Esophagus muscularis mucosa (tissue), 3 donors: ENCODE measurements at regions not wholly inside any gene's neighbourhood (a gene's known extent, or its start where the extent isn't known, plus 50 kb on each side); places are given as distances from the start of the nearest gene placed in this dataset.

Experiments
- POLR2AphosphoS5 ChIP-seq, 2 donors: sonication (generic); formaldehyde crosslinking; IDR thresholded peaks; one replicate each; pipeline ENCODE4 v1.6.1; 2017; ENCODE audit warnings: antibody characterized with exemption in 2 of 2
- TF ChIP-seq, protein P1 (sequence below), 3 experiments: fragments of 200-600 bp in 2 of 3; fragments of 450-650 bp in 1 of 3; sonication (generic) in 2 of 3; IDR thresholded peaks; one replicate each; pipeline ENCODE4 v1.5.1; 2017 to 2019; ENCODE audit warnings: antibody characterized with exemption in 3 of 3, mild to moderate bottlenecking in 2 of 3, moderate library complexity in 1 of 3

DNA sequence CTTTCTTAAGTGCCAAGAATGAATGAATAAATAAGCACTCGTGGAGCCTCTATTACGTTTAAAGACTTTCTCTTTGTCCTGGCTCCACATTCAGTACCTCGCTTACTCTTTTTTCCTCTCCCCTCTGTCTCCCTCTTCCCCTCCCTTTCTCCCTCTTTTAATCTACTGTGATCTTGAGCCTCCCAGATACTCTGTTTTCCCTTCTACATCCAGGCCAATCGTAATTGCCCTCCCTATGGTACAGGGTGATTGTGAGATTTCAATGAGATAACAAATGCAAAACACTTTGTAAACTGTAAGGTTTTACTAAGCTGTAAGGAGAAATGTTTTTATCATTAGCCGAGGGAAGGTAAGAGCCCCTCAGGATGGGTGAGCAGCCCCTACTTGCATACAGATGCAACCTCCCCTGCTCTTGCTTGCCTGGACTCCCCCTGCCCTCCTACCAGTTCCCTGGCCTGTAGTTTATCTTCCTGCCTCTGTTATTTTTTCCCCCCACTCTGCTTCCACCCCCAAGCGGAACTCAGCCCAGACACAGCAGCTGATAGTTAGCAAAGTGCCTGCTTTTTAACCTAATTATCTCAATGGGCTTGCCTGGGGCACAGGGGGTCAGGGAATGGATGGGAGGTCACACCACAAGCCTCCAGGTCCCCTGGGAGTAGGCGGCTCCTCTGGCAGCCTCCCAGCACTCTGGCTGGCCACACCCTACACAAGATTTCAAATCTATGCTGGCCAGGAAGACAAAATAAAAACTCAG is 76.9 kb upstream of the CADM1 start:
- TF ChIP-seq, protein P1, sequence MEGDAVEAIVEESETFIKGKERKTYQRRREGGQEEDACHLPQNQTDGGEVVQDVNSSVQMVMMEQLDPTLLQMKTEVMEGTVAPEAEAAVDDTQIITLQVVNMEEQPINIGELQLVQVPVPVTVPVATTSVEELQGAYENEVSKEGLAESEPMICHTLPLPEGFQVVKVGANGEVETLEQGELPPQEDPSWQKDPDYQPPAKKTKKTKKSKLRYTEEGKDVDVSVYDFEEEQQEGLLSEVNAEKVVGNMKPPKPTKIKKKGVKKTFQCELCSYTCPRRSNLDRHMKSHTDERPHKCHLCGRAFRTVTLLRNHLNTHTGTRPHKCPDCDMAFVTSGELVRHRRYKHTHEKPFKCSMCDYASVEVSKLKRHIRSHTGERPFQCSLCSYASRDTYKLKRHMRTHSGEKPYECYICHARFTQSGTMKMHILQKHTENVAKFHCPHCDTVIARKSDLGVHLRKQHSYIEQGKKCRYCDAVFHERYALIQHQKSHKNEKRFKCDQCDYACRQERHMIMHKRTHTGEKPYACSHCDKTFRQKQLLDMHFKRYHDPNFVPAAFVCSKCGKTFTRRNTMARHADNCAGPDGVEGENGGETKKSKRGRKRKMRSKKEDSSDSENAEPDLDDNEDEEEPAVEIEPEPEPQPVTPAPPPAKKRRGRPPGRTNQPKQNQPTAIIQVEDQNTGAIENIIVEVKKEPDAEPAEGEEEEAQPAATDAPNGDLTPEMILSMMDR (IDR thresholded peaks at IDR 0.05): no peak
- no peak for TF ChIP-seq POLR2AphosphoS5 (IDR thresholded peaks at IDR 0.05)
